ENCODE measurements at regions not wholly inside any gene's neighbourhood (a gene's known extent, or its start where the extent isn't known, plus 50 kb on each side); places are given as distances from the start of the nearest gene placed in this dataset.

DNA sequence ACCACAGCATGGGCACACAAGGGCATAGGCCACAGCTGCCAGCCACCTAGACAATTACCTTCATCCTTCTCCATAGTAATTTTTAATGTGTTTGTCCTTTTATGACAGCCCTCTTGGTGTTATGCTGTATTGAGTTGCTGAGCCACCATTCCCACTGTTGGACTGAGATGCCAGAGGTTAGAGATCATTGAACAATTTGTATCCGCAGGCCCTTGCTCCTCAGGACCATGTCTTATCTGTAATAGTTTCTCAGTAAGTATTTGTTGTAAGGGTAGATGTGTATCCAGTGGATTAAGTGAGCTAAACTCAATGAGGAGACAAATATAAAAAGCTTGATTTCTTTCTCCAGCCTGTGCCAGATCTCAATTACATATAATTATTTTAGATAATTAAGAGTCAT, 832.8 kb upstream of the ID2 start:
- Histone ChIP-seq H3K14ac (ENCODE audit: low read length) (no peak overlapping the region), H3K23ac (ENCODE audit: low read depth, low read length, poor library complexity) (no peak overlapping the region), H2AK5ac (ENCODE audit: low read depth, low read length) (no peak overlapping the region), H3K4me2 (ENCODE audit: insufficient read depth, low read length, poor library complexity, severe bottlenecking) (no peak overlapping the region), H3K4ac (ENCODE audit: low read length) (no peak overlapping the region), H3K27ac (replicated peaks; ENCODE audit: low read length) (no peak overlapping the region), H3K4me1 (ENCODE audit: control insufficient read depth in 2 of 2, insufficient read depth in 1 of 2, low read depth in 1 of 2, low read length in 2 of 2) (peaks cover 5 to 17% of the 10 kb centered on the region in 2 donors), H3K36me3 (replicated peaks in 1 of 2; ENCODE audit: control insufficient read depth in 2 of 2, insufficient read depth in 2 of 2, low read length in 2 of 2) (no peaks in the 10 kb centered on the region), H2BK120ac (ENCODE audit: low read depth, low read length) (no peak overlapping the region), H3K4me3 (ENCODE audit: low read length in 2 of 2) (no peak overlapping the region), H3K27me3 (ENCODE audit: control insufficient read depth in 3 of 3, insufficient read depth in 3 of 3, low read depth in 1 of 3, low read length in 3 of 3) (peaks cover 0 to 2% (median 0%) of the 10 kb centered on the region in 3 experiments), H2AFZ (ENCODE audit: low read length) (no peak overlapping the region), H3K9me3 (replicated peaks in 1 of 2; ENCODE audit: control insufficient read depth in 2 of 2, insufficient read depth in 1 of 2, low read depth in 1 of 2, low read length in 2 of 2) (peaks cover 0 to 1% of the 10 kb centered on the region in 2 donors), H2BK15ac (ENCODE audit: low read length) (no peak overlapping the region), H2BK12ac (ENCODE audit: low read length) (no peak overlapping the region), H3K18ac (ENCODE audit: low read length) (no peak overlapping the region), H4K91ac (ENCODE audit: low read depth, low read length, poor library complexity) (no peak overlapping the region), H4K8ac (ENCODE audit: low read depth, low read length) (no peak overlapping the region), H2BK5ac (ENCODE audit: low read length) (no peak overlapping the region), H3K9ac (ENCODE audit: low read depth, low read length, poor library complexity) (no peak overlapping the region), H3K79me1 (ENCODE audit: low read depth, low read length) (peaks cover 2% of the 10 kb centered on the region)
- no peak for DNase-seq (ENCODE audit: low spot score)
- WGBS, 2 donors (ENCODE audit: extremely low coverage in 2 of 2, insufficient read length in 2 of 2, insufficient replicate concordance in 1 of 2) = no CpG with 5 or more reads among the region's 1 CpG

GRCh38 chr2:7849531-7849930, 832.3 kb upstream of the ID2 start:
- no CpG with 5 or more reads among the region's 5 CpGs for WGBS, 2 donors (ENCODE audit: extremely low coverage in 2 of 2, insufficient read length in 2 of 2, insufficient replicate concordance in 1 of 2)
- Histone ChIP-seq H3K9me3 (replicated peaks in 1 of 2; ENCODE audit: control insufficient read depth in 2 of 2, insufficient read depth in 1 of 2, low read depth in 1 of 2, low read length in 2 of 2) (peaks cover 0 to 1% of the 10 kb centered on the region in 2 donors), H2BK120ac (ENCODE audit: low read depth, low read length) (peak overlapping the region; percentile 56), H2BK12ac (ENCODE audit: low read length) (peak overlapping the region; percentile 75), H3K4ac (ENCODE audit: low read length) (no peak overlapping the region), H4K91ac (ENCODE audit: low read depth, low read length, poor library complexity) (no peak overlapping the region), H3K27me3 (ENCODE audit: control insufficient read depth in 3 of 3, insufficient read depth in 3 of 3, low read depth in 1 of 3, low read length in 3 of 3) (peaks cover 0 to 2% (median 0%) of the 10 kb centered on the region in 3 experiments), H3K23ac (ENCODE audit: low read depth, low read length, poor library complexity) (peak overlapping the region; percentile 52), H3K14ac (ENCODE audit: low read length) (no peak overlapping the region), H3K4me1 (ENCODE audit: control insufficient read depth in 2 of 2, insufficient read depth in 1 of 2, low read depth in 1 of 2, low read length in 2 of 2) (peaks cover 5 to 14% of the 10 kb centered on the region in 2 donors), H4K8ac (ENCODE audit: low read depth, low read length) (no peak overlapping the region), H3K27ac (replicated peaks; ENCODE audit: low read length) (no peak overlapping the region), H3K4me2 (ENCODE audit: insufficient read depth, low read length, poor library complexity, severe bottlenecking) (no peak overlapping the region), H2BK15ac (ENCODE audit: low read length) (peak overlapping the region; percentile 6), H3K36me3 (replicated peaks in 1 of 2; ENCODE audit: control insufficient read depth in 2 of 2, insufficient read depth in 2 of 2, low read length in 2 of 2) (no peaks in the 10 kb centered on the region), H2BK5ac (ENCODE audit: low read length) (no peak overlapping the region), H3K9ac (ENCODE audit: low read depth, low read length, poor library complexity) (no peak overlapping the region), H2AFZ (ENCODE audit: low read length) (no peak overlapping the region), H3K4me3 (ENCODE audit: low read length in 2 of 2) (no peak overlapping the region), H3K18ac (ENCODE audit: low read length) (peak overlapping the region; percentile 52), H3K79me1 (ENCODE audit: low read depth, low read length) (peaks cover 2% of the 10 kb centered on the region), H2AK5ac (ENCODE audit: low read depth, low read length) (peak overlapping the region; percentile 24)
- no peak for DNase-seq (ENCODE audit: low spot score)

GRCh38 chr2:7852546-7852945, 829.3 kb upstream of the ID2 start:
- no peak overlapping the region for H3K18ac ChIP-seq (ENCODE audit: low read length)

GRCh38 chr2:7857904-7858303, 824.0 kb upstream of the ID2 start:
- H3K36me3 ChIP-seq (replicated peaks in 1 of 2; ENCODE audit: control insufficient read depth in 2 of 2, insufficient read depth in 2 of 2, low read length in 2 of 2) = no peaks in the 10 kb centered on the region
- H2BK15ac ChIP-seq (ENCODE audit: low read length) = no peak overlapping the region
- no peak overlapping the region for H4K8ac ChIP-seq (ENCODE audit: low read depth, low read length)
- H3K4me2 ChIP-seq (ENCODE audit: insufficient read depth, low read length, poor library complexity, severe bottlenecking) = no peak overlapping the region
- no peak overlapping the region for H2BK5ac ChIP-seq (ENCODE audit: low read length)
- no peak overlapping the region for H3K9ac ChIP-seq (ENCODE audit: low read depth, low read length, poor library complexity)
- no peak overlapping the region for H3K27ac ChIP-seq (replicated peaks; ENCODE audit: low read length)
- no peak overlapping the region for H4K91ac ChIP-seq (ENCODE audit: low read depth, low read length, poor library complexity)
- H2BK120ac ChIP-seq (ENCODE audit: low read depth, low read length) = no peak overlapping the region
- WGBS, 2 donors (ENCODE audit: extremely low coverage in 2 of 2, insufficient read length in 2 of 2, insufficient replicate concordance in 1 of 2) = no CpG with 5 or more reads among the region's 1 CpG
- no peak overlapping the region for H2BK12ac ChIP-seq (ENCODE audit: low read length)
- H2AFZ ChIP-seq (ENCODE audit: low read length) = no peak overlapping the region
- H3K18ac ChIP-seq (ENCODE audit: low read length) = no peak overlapping the region
- H3K27me3 ChIP-seq (ENCODE audit: control insufficient read depth in 3 of 3, insufficient read depth in 3 of 3, low read depth in 1 of 3, low read length in 3 of 3) = no peaks in the 10 kb centered on the region
- no peaks in the 10 kb centered on the region for H3K4me1 ChIP-seq (ENCODE audit: control insufficient read depth in 2 of 2, insufficient read depth in 1 of 2, low read depth in 1 of 2, low read length in 2 of 2)
- no peak for DNase-seq (ENCODE audit: low spot score)
- no peak overlapping the region for H3K4me3 ChIP-seq (ENCODE audit: low read length in 2 of 2)
- H3K9me3 ChIP-seq (replicated peaks in 1 of 2; ENCODE audit: control insufficient read depth in 2 of 2, insufficient read depth in 1 of 2, low read depth in 1 of 2, low read length in 2 of 2) = no peaks in the 10 kb centered on the region
- no peak overlapping the region for H2AK5ac ChIP-seq (ENCODE audit: low read depth, low read length)
- no peak overlapping the region for H3K4ac ChIP-seq (ENCODE audit: low read length)
- H3K14ac ChIP-seq (ENCODE audit: low read length) = no peak overlapping the region
- H3K23ac ChIP-seq (ENCODE audit: low read depth, low read length, poor library complexity) = no peak overlapping the region
- no peaks in the 10 kb centered on the region for H3K79me1 ChIP-seq (ENCODE audit: low read depth, low read length)

More at GRCh38 chr2:7852546-7852945, 829.3 kb upstream of the ID2 start:
- no peak overlapping the region for H3K4me3 ChIP-seq (ENCODE audit: low read length in 2 of 2)
- H3K27ac ChIP-seq (replicated peaks; ENCODE audit: low read length) = no peak overlapping the region
- peaks cover 2% of the 10 kb centered on the region for H3K79me1 ChIP-seq (ENCODE audit: low read depth, low read length)
- no peak for DNase-seq (ENCODE audit: low spot score)
- H3K4me2 ChIP-seq (ENCODE audit: insufficient read depth, low read length, poor library complexity, severe bottlenecking) = no peak overlapping the region
- H3K36me3 ChIP-seq (replicated peaks in 1 of 2; ENCODE audit: control insufficient read depth in 2 of 2, insufficient read depth in 2 of 2, low read length in 2 of 2) = no peaks in the 10 kb centered on the region
- H3K4me1 ChIP-seq (ENCODE audit: control insufficient read depth in 2 of 2, insufficient read depth in 1 of 2, low read depth in 1 of 2, low read length in 2 of 2) = peaks cover 0 to 8% of the 10 kb centered on the region in 2 donors
- no peak overlapping the region for H3K14ac ChIP-seq (ENCODE audit: low read length)
- no peak overlapping the region for H2AK5ac ChIP-seq (ENCODE audit: low read depth, low read length)
- no peak overlapping the region for H2BK12ac ChIP-seq (ENCODE audit: low read length)
- no peak overlapping the region for H4K8ac ChIP-seq (ENCODE audit: low read depth, low read length)
- WGBS, 2 donors (ENCODE audit: extremely low coverage in 2 of 2, insufficient read length in 2 of 2, insufficient replicate concordance in 1 of 2) = no CpG with 5 or more reads among the region's 2 CpGs
- no peak overlapping the region for H3K23ac ChIP-seq (ENCODE audit: low read depth, low read length, poor library complexity)
- H3K27me3 ChIP-seq (ENCODE audit: control insufficient read depth in 3 of 3, insufficient read depth in 3 of 3, low read depth in 1 of 3, low read length in 3 of 3) = peaks cover 0 to 2% (median 0%) of the 10 kb centered on the region in 3 experiments
- no peak overlapping the region for H2BK5ac ChIP-seq (ENCODE audit: low read length)
- no peak overlapping the region for H3K9ac ChIP-seq (ENCODE audit: low read depth, low read length, poor library complexity)
- H2BK120ac ChIP-seq (ENCODE audit: low read depth, low read length) = no peak overlapping the region
- no peak overlapping the region for H2AFZ ChIP-seq (ENCODE audit: low read length)
- no peak overlapping the region for H2BK15ac ChIP-seq (ENCODE audit: low read length)
- peaks cover 0 to 1% of the 10 kb centered on the region in 2 donors for H3K9me3 ChIP-seq (replicated peaks in 1 of 2; ENCODE audit: control insufficient read depth in 2 of 2, insufficient read depth in 1 of 2, low read depth in 1 of 2, low read length in 2 of 2)
- no peak overlapping the region for H3K4ac ChIP-seq (ENCODE audit: low read length)
- H4K91ac ChIP-seq (ENCODE audit: low read depth, low read length, poor library complexity) = no peak overlapping the region

All from neuronal stem cell (in vitro differentiated cells).